Inflammatory macrophage treated with lipopolysaccharide for 4 hours (primary cell): ENCODE measurements at regions not wholly inside any gene's neighbourhood (a gene's known extent, or its start where the extent isn't known, plus 50 kb on each side); places are given as distances from the start of the nearest gene placed in this dataset.

Experiments
- DNase-seq: peaks from one replicate; pipeline ENCODE4 v3.0.0-alpha.2; 2020

- no peak for DNase-seq
Measured at GRCh38 chr10:118537623-118538022, 57.8 kb downstream of the PRLHR start.

GRCh38 chr10:118534136-118534535 is 61.3 kb downstream of the PRLHR start:
- DNase-seq, result peak; percentile 60

- DNase-seq, result peak; percentile 77
Measured at GRCh38 chr10:118531105-118531852, 64.2 kb downstream of the PRLHR start.

GRCh38 chr10:118528426-118528825 is 67.0 kb downstream of the PRLHR start:
- no peak for DNase-seq

GRCh38 chr10:118523775-118524174 is 71.7 kb downstream of the PRLHR start:
- DNase-seq, result no peak

- no peak for DNase-seq
Measured at GRCh38 chr10:118522791-118523498, 72.5 kb downstream of the PRLHR start.

GRCh38 chr10:118521415-118522117 is 73.9 kb downstream of the PRLHR start:
- DNase-seq, result no peak

GRCh38 chr10:118520116-118520742 is 75.2 kb downstream of the PRLHR start:
- no peak for DNase-seq

- DNase-seq, result no peak
Measured at GRCh38 chr10:118518095-118518494, 77.4 kb downstream of the PRLHR start.

GRCh38 chr10:118516716-118517115 is 78.7 kb downstream of the PRLHR start:
- DNase-seq, result peak; percentile 50

GRCh38 chr10:118513174-118513573 is 82.3 kb downstream of the PRLHR start:
- DNase-seq, result no peak

- peak; percentile 76 for DNase-seq
Measured at GRCh38 chr10:118511711-118512110, 83.7 kb downstream of the PRLHR start.

- no peak for DNase-seq
Measured at GRCh38 chr10:118508863-118509262, 86.6 kb downstream of the PRLHR start.

- no peak for DNase-seq
Measured at GRCh38 chr10:118508355-118508754, 87.1 kb downstream of the PRLHR start.

GRCh38 chr10:118506671-118507590 is 88.5 kb downstream of the PRLHR start:
- DNase-seq, result no peak

- no peak for DNase-seq
Measured at GRCh38 chr10:118505363-118505762, 90.1 kb downstream of the PRLHR start.

- peak; percentile 80 for DNase-seq
Measured at GRCh38 chr10:118504467-118505205, 90.8 kb downstream of the PRLHR start.

- DNase-seq, result no peak
Measured at GRCh38 chr10:118504044-118504443, 91.4 kb downstream of the PRLHR start.

- no peak for DNase-seq
Measured at GRCh38 chr10:118503192-118503591, 92.3 kb downstream of the PRLHR start.

- peak; percentile 84 for DNase-seq
Measured at GRCh38 chr10:118501637-118502440, 93.6 kb downstream of the PRLHR start.

GRCh38 chr10:118501171-118501570 is 94.3 kb downstream of the PRLHR start:
- DNase-seq, result no peak
